ENCODE measurements at regions not wholly inside any gene's neighbourhood (a gene's known extent, or its start where the extent isn't known, plus 50 kb on each side); places are given as distances from the start of the nearest gene placed in this dataset.
A peak's percentile ranks its signal among the peaks of the same experiment; 100 is the strongest.

DNA sequence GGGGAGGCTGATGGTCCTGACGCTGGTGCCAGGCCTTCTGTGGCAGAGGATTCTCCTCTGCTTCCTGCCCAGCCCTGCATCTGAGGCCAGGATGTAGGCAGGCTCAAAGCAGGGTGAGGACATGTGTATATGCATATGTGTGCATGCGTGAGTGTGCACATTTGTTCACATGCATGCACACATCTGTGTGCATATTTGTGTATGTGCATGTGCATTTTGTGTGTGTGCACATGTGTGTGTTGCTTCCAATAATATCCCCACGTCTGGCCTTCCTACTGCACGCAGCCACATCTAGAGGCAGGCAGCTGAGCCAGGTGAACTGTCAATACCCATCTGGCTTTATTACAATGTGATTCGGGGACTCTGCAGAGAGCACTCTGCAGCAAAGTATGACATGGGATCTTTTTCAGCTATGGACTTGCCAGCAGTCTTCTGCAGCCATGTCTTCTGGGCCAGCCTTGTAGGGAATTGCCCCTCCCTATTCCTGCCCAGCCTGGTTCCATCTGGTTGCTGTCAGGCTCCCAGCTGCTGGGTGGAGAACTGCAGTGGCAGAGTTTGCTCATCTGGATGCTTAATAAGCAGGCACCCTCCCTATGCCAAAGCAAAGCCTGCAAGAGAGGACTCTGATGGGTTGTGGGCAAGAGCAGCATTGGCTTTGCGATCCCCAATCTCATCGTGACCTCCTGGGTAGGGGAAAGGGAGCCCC, 140.7 kb downstream of the PFKFB3 start:
- no peak for DNase-seq

DNA sequence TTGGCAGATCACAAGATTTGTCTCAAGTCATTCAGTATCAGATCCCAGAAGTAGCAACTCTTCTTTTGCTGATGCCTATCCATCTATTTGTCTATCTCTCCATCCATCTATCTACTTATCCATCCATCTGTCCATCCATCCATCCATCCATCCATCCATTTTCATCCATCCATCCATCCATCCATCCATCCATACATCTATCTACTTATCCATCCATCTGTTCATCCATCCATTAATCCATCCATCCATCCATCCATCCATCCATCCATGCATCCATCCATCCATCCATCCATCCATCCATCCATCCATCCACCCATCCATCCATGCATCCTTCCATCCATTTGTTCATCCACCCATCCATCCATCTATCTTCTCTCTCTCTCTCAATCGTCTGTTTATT, 142.7 kb downstream of the PFKFB3 start:
- DNase-seq = no peak

DNA sequence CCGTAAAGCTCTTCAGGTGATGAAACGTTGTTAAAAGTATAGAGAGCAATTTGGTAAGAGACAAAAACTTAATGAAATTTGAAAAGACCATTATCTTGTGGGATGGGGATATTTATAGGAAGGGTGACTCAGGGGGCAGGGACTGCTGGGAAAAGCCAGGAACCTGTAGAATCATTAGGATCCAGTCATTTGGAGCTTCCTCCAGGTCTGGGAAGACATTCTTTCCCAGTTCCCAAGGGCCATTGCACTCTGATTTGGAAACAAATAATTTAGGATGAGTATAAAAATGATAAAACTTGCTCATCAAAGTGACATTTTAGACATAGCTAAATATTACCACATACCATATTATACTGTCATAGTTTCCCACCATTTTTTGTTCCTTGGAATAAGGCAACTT, 143.9 kb downstream of the PFKFB3 start:
- DNase-seq = no peak

DNA sequence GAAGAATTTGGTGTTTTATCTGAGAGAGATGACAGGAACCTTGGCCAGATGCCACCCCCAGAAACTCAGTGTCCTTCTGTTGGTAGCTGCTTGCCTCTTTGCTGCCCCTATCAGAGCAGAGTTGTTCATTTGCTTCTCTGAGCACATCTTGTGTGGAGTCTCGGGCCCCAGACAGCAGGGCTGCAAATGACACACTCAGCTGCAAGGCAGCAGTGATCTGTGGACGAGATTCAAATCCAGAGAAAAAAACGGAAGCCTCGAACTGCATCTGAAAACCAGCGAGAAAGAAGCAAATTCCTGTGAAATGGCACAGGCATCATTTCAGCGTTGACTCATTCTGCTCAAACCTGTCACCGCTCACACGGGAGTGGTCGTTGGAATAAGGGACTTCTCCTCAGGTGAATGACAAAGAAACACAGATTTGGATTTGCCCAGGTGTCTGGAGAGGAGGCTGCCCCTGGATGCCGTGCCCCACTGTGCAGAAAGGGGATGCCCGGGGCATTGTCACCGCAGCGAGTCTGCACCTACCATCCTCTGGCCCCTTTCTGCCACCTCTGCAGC, 144.7 kb downstream of the PFKFB3 start:
- peak; percentile 60 to 71 for DNase-seq

DNA sequence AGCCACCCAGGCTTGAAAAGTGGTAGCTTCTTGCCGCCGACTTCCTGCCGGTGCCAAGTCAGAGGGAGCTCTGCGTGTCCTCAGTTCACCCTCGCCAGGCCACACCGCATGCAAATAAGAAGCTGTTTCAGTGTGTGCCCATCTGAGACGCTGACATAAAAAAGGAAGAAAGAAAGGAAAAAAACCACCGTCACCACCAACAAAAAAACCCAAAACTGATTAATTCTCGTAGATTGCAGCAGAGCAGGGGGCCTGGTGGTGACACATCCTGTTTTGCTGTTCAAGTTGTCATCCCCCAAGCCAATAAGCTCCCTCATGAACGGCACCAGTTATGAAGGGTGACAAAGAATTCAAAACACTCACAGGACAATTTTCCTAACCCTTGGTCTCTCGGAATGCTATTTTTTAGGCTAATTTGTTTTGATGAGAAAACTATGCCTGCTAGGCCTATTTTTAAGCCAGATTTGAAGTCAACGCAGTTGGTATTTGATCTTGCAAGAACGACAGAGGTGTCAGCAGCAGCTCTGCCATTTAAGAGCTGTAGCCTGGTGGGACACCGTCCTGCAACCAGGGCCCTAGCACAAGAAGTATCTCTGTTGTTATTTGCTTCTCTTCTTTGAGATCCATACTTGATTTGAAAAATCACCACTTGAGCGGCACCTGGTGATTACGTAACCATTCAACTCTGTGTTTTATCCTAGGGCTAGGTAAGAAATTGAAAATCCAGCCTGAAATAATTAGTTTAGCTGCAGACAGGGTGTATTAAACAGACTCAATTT, 145.6 kb downstream of the PFKFB3 start:
- peak; percentile 82 to 87 for DNase-seq

DNA sequence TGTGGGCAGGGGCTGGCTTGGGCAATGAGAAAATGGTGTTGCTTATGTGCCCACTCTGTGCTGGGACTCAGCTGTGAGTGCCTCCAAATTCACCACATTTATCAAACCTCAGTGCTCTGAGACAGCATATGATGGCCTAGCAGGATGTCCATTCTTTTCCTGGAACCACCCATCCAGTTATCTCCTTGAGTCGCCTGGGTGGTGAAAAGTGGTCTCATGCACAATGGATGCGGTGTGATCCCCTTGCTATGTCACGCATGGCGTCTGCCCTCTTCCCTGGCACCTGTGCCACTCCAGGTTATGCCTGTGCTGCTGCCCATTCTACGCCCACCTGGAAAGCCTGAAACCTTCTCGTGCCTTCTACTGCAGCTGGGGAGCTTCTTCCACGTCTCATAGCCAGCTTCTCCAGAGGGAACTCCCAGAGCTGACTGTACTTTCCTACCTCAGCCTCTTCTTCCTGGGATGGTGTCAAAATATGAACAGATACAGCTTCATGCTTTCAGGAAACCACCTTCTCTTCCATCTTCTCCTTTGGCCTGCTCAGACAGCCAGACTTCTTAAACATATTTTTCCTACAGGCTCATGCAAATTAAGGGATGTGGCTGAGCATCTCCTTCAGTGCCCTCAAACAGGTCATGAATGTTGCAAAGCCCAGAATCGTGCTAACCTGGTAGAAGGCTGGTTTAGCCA, 147.3 kb downstream of the PFKFB3 start:
- no peak for DNase-seq

DNA sequence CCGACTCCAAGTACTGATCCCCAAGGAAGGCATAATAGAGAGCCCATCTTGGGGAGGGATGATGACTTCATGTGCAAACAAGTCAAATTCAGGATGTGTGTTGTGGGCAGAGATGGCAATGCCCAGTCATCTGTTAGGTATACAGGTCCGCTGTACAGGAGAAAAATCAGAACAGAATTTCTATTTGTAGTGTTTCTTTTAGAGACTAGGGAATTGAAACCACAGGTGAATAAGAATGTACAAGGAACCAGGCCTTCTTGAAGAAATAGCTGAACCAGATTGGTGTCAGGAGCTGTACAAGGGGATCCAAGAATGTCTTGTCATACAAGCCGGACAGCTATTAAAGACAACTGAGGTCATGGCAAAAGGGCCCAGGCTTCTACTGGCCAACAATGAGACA, 147.9 kb downstream of the PFKFB3 start:
- no peak for DNase-seq

DNA sequence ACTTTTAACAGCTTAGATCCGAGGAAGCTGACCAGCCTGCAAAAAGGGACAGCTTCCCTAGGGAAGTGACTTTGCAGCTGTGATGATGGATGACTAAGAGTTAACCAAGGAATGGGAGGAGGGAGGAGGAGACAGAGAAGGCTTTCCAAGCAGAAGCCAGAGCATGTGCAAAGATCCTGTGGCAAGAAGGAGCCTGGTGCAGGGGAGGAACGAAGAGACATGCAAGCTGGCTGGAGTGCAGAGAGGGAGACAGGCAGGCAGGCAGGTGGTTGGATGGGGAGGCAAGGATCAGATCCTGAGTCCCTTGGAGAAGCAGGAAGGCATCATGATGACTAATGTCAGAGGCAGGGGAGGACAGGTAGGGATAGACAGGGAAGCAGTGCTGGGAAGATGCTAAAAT, 148.8 kb downstream of the PFKFB3 start:
- DNase-seq = no peak

DNA sequence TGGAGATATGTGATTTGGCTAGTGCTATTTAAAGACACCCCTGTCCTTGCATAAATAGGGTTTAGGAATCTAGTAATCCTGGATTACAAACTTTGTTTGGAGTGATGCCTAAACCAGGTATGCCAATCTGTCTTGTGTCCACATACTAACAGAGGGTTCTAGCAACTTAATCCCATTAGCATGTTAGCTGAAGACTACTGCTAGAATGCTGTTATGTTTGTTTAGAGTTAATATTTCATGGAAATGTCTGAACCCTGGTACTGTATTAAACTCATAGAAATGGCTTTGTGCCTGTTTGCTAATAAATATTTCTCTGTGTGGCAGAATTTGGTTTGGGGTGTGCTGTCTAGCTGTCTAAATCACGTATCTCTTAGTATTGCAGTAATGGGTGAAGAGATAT, 150.8 kb downstream of the PFKFB3 start:
- DNase-seq = no peak

DNA sequence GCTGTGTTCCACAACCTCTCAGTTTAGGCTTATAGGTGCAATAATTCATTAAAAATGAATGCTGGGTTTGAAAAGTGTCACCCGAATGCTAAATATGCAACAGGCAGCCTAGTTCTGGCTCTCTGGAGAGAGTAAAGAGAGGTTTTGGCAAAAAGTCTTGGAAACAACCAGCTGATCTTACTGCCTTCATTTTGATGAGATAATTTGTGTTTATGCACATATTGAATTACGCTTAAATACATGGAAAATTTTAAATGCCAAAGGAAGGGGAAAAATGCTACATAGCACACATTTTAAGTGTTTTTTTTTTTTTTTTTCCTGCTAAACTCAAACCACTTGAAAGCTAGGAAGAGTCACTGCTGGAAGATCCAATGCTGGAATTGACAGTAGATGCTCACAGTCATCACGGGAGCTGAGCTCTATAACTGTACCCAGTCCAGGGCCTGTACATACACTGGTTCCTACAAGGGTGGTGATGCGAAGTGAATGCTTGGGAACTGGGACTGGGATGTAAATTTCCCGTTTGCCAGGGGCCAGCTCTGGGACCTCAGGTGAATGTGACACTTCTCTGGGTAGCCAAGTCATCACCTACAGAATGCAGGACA, 151.5 kb downstream of the PFKFB3 start:
- DNase-seq = no peak

DNA sequence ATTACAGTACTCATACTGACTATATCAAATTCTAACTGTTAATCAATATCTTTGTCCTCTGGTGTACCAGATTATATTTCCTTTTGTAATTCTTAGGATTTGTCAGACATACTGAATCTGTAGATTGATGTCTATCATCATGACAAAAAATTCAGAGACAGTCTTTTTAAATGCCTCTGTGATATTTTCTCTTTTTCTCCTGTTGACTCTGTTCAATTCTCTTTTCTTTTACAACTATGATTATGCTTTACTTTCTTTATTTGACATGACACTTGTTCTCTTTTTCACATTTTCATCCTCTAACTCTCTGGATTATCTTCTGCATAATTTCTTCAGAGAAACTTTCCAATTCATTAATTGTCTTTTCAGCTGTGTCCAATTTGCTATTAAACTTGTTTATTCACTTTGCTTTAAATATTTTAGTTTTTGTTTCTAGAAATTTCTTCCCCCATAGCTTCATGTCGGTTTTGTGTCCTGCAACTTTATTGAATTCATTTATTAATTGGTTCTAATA, 153.6 kb downstream of the PFKFB3 start:
- DNase-seq = no peak

DNA sequence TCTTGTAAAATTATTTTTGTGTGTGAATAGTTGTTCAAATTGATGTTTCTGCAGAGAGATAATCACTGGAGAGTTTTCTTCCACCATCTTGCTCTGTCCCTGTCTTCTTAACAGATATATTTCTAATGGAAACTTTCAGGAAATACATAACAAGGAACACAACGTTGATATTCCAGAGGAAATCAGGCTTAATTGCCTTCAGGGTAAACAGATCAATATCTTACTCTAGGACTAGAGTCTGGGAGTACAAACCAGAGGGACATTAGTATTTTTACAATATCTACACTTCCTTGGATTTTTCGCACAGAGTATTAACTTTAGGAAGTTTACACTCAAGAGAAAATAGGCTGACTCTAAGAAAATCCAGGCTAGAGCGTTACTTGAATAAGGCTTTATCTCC, 159.1 kb downstream of the PFKFB3 start:
- DNase-seq = no peak

DNA sequence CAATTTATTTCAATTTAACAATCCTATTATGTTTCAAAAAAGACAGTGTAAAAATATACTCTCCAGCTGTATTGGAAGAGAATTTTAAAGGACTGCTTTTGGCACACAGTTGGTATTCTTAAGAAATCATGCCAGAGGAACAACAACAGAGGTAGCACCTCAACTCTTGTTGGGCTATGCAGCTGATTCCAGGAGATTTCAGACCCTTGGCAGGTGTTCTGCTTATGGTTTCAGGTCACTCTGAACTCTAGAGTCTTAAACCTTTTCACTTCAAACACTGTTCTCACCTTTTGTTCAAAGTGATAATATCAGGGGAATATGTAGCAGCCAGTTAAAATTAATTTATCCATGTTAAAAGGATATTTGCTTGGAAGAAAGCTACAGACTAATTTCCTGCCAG, 160.1 kb downstream of the PFKFB3 start:
- no peak for DNase-seq

DNA sequence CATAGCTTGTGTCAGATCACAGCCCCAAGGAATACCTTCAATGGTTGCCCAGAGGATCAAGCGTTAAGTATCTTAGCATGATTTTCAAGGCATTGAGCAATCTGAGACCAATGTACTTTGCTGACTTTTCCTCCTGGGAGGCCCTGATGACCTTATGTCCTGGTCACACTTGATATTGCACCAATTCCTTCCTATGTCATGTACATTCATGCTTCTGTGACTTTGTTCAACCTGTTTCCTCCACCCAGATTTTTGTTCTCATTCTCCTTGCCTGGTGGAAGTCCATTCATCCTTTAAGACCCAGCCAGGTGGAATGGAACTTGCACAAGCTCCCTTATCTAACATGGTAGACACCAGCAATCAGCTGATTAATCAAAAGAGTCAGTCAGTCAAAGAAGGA, 160.8 kb downstream of the PFKFB3 start:
- no peak for DNase-seq

DNA sequence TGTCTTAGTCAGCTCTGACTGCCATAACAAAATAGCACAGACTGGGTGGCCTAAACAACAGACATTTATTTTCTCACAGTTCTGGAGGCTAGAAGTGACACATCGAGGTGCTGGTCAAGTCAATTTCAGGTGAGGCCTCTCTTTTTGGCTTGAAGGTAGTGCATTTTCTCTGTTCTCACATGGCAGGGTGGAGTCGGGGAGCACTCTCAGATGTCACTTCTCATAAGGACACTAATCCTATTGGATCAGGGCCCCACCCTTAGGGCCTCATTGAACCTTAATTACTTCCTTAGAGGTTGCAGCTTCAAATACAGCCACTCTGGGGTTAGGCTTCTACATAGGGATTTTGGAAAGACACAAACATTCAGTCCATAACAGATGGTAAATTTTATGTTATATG, 161.6 kb downstream of the PFKFB3 start:
- no peak for DNase-seq

DNA sequence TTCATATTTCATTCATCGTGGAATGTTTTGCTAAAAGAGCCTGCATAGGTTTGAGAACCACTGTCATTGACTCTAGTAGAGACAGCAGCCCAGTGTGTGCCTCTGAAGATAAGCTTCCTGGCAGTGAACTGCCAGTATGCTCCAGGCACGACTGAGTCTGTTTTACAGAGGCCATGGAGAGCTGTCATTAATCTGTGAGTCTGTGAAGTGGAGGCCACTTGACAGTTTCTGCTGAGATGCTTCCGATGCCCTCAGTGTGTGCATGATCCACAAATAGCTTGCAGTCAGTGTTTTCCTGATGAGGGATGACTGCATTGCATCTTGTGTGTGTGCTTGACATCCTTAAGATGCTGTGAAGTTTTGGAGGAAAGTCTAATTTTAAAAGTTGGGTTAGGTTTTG, 162.2 kb downstream of the PFKFB3 start:
- DNase-seq = no peak

DNA sequence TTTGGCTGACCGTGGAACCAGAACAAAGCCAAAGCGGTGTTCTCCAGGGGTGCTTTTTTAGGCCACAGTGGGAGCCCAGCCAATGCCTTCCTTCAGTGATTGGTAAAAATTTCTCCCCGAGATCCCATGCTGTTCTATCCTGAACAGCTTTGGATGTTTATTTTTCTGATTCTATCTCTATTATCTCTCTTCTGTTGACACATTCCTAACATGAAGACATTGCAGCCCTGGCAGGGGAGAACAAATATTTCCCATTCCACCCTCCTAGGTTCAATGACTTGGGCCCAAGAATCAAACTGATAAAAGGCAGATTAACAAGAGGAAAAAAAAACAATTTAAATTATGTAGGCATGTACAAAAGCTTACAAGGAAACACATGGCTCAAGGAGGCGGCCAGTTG, 162.7 kb downstream of the PFKFB3 start:
- DNase-seq = no peak

Data from activated CD4-positive, alpha-beta T cell treated with anti-CD3 and anti-CD28 coated beads, Interleukin-2, amount 50 U/mL, for 48 hours (primary cell).